ENCODE measurements at regions not wholly inside any gene's neighbourhood (a gene's known extent, or its start where the extent isn't known, plus 50 kb on each side); places are given as distances from the start of the nearest gene placed in this dataset.

DNA sequence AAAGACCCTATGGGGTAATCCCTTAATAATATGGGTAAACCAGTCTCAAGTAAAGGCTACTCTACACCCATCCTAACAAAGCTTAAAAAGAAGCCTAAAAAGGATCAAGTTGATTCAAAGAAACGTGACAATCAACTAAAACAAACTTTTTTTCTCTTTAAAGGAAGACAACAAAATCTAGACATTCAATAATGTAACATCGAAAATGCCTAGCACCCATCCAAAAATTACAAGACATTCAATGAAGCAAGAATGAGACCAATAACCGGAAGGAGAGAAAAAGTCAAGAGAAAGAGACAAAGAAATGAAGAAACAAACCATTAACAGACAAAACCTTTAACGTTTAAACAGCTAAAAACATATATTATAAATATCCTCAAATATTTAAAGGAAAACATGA lies 143.8 kb upstream of the VASH1 start:
- Histone ChIP-seq H2AFZ (no peak overlapping the region), H3K9me2 (ENCODE audit: insufficient read depth) (no peaks in the 10 kb centered on the region), H3K4me1 (replicated peaks; ENCODE audit: insufficient read depth) (no peaks in the 10 kb centered on the region), H3K4me2 (no peak overlapping the region), H3K4me3 (no peak overlapping the region), H3K27ac (no peak overlapping the region), H3K79me2 (ENCODE audit: low read depth) (no peaks in the 10 kb centered on the region), H3K36me3 (ENCODE audit: low read depth) (no peaks in the 10 kb centered on the region), H3F3A (ENCODE audit: insufficient read depth, low read depth) (no peaks in the 10 kb centered on the region), H4K20me1 (ENCODE audit: insufficient read depth) (no peaks in the 10 kb centered on the region), H3K27me3 (ENCODE audit: insufficient read depth, low read depth) (peaks cover 67% of the 10 kb centered on the region), H3K9me3 (ENCODE audit: insufficient read depth, low read depth) (no peaks in the 10 kb centered on the region)
- BruUV-seq (replicated peaks): no TSS peak
- ChIA-PET CTCF (no interaction called here), POLR2A (ENCODE audit: unreplicated experiment) (no interaction called here)
- TF ChIP-seq, protein P1, sequence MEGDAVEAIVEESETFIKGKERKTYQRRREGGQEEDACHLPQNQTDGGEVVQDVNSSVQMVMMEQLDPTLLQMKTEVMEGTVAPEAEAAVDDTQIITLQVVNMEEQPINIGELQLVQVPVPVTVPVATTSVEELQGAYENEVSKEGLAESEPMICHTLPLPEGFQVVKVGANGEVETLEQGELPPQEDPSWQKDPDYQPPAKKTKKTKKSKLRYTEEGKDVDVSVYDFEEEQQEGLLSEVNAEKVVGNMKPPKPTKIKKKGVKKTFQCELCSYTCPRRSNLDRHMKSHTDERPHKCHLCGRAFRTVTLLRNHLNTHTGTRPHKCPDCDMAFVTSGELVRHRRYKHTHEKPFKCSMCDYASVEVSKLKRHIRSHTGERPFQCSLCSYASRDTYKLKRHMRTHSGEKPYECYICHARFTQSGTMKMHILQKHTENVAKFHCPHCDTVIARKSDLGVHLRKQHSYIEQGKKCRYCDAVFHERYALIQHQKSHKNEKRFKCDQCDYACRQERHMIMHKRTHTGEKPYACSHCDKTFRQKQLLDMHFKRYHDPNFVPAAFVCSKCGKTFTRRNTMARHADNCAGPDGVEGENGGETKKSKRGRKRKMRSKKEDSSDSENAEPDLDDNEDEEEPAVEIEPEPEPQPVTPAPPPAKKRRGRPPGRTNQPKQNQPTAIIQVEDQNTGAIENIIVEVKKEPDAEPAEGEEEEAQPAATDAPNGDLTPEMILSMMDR (conservative IDR thresholded peaks at IDR 0.05): no peak
- TF ChIP-seq EZH2 (IDR thresholded peaks at IDR 0.05; ENCODE audit: low read depth): no peak
- DNase-seq: no peak
- intact Hi-C loops (cut with micrococcal nuclease; ENCODE audit: unreplicated experiment): no loop called here

DNA sequence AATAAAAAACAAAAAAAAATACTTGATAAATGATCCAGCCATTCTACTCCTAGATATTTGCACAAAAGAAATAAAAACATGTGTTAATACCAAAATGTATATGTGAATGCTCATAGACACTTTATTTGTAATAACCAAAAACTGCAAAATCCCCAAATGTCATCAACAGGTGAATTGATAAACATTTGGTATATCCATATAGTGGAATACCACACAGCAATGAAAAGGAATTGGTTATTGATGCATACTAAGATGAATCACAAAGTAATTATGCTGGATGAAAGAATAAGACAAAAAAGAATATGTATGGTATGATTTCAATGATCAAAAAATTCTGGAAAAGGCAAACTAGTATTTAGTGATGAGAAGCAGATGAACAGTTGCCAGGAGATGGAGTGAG lies 124.7 kb upstream of the VASH1 start:
- H3K4me1 ChIP-seq (replicated peaks; ENCODE audit: insufficient read depth): no peaks in the 10 kb centered on the region
- H3K27me3 ChIP-seq (ENCODE audit: insufficient read depth, low read depth): peaks cover 97% of the 10 kb centered on the region
- no peak overlapping the region for H3K4me3 ChIP-seq
- intact Hi-C loops (cut with micrococcal nuclease; ENCODE audit: unreplicated experiment): no loop called here
- no peaks in the 10 kb centered on the region for H3K9me3 ChIP-seq (ENCODE audit: insufficient read depth, low read depth)
- CTCF ChIA-PET: no interaction called here
- H4K20me1 ChIP-seq (ENCODE audit: insufficient read depth): no peaks in the 10 kb centered on the region
- no peak for TF ChIP-seq EZH2 (IDR thresholded peaks at IDR 0.05; ENCODE audit: low read depth)
- TF ChIP-seq, protein P1 (conservative IDR thresholded peaks at IDR 0.05): no peak
- H3K79me2 ChIP-seq (ENCODE audit: low read depth): no peaks in the 10 kb centered on the region
- no TSS peak for BruUV-seq (replicated peaks)
- no peak overlapping the region for H3K4me2 ChIP-seq
- H3K9me2 ChIP-seq (ENCODE audit: insufficient read depth): no peaks in the 10 kb centered on the region
- no peak overlapping the region for H2AFZ ChIP-seq
- no peak overlapping the region for H3K27ac ChIP-seq
- POLR2A ChIA-PET (ENCODE audit: unreplicated experiment): no interaction called here
- no peaks in the 10 kb centered on the region for H3F3A ChIP-seq (ENCODE audit: insufficient read depth, low read depth)
- no peaks in the 10 kb centered on the region for H3K36me3 ChIP-seq (ENCODE audit: low read depth)
- no peak for DNase-seq

DNA sequence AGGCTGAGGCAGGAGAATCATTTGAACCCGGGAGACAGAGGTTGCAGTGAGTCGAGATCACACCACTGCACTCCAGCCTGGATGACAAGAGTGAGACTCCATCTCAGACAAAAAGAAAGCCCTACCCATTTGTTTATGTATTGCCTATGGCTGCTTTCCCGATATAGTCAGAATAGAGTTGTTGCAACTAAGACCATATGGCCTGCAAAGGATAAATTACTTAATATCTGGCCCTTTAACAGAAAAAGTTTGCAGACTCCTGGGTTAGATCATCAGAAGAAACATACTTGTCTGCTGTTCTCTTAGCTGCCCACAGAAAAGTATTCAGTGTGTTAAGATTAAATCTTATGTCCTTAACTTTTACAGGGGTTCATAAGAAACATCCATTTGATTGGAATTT lies 122.4 kb upstream of the VASH1 start:
- ChIA-PET CTCF (no interaction called here), POLR2A (ENCODE audit: unreplicated experiment) (no interaction called here)
- Histone ChIP-seq H2AFZ (no peak overlapping the region), H3K9me3 (ENCODE audit: insufficient read depth, low read depth) (no peaks in the 10 kb centered on the region), H3K27ac (no peak overlapping the region), H3K9me2 (ENCODE audit: insufficient read depth) (no peaks in the 10 kb centered on the region), H3K27me3 (ENCODE audit: insufficient read depth, low read depth) (peaks cover 99% of the 10 kb centered on the region), H3K4me2 (no peak overlapping the region), H3K36me3 (ENCODE audit: low read depth) (no peaks in the 10 kb centered on the region), H3K4me1 (replicated peaks; ENCODE audit: insufficient read depth) (no peaks in the 10 kb centered on the region), H3K79me2 (ENCODE audit: low read depth) (no peaks in the 10 kb centered on the region), H3K4me3 (no peak overlapping the region), H3F3A (ENCODE audit: insufficient read depth, low read depth) (no peaks in the 10 kb centered on the region), H4K20me1 (ENCODE audit: insufficient read depth) (no peaks in the 10 kb centered on the region)
- no peak for DNase-seq
- intact Hi-C loops (cut with micrococcal nuclease; ENCODE audit: unreplicated experiment): no loop called here
- TF ChIP-seq, protein P1 (conservative IDR thresholded peaks at IDR 0.05): no peak
- no peak for TF ChIP-seq EZH2 (IDR thresholded peaks at IDR 0.05; ENCODE audit: low read depth)
- no TSS peak for BruUV-seq (replicated peaks)

Data from PC-9 (cell line).